ENCODE measurements at regions not wholly inside any gene's neighbourhood (a gene's known extent, or its start where the extent isn't known, plus 50 kb on each side); places are given as distances from the start of the nearest gene placed in this dataset.

DNA sequence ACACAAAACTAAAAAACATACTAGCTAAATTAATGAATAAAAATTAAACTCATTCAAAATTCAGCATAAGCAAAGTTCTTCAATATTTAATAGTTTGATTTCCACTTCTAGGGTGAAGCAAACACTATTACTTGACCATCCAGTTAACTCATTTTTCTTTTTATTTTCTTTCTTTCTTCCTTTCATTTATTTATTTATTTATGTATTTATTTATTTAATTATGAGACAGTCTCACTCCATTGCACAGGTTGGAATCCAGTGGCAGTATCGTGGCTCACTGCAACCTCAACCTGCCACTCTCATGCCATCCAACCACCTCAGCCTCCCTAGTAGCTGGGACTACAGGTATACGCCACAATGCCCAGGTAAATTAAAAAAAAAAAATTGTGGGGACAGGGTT is 2069.5 kb downstream of the NCAM2 start:
- TF ChIP-seq ZNF274 (IDR thresholded peaks at IDR 0.05; ENCODE audit: low read depth, low read length) (no peak), YY1 (IDR thresholded peaks at IDR 0.05; ENCODE audit: insufficient read depth, insufficient read length) (no peak), SUZ12 (IDR thresholded peaks at IDR 0.05; ENCODE audit: extremely low read depth, insufficient read depth, insufficient read length) (no peak)

Measured in NT2/D1 (cell line).